HG03521 (cell line): ENCODE measurements at regions not wholly inside any gene's neighbourhood (a gene's known extent, or its start where the extent isn't known, plus 50 kb on each side); places are given as distances from the start of the nearest gene placed in this dataset.
"Not testable (repeated sequence)": the region's sequence is repeated elsewhere in the genome, so short reads cannot be mapped to it uniquely, and the experiment has no call there.

Experiments
- ATAC-seq: cut with Tn5 transposase; IDR thresholded peaks from one replicate; pipeline ENCODE4 v1.9.1; 2021; ENCODE audit warnings: mild to moderate bottlenecking, moderate library complexity; ENCODE audit not compliant: unreplicated experiment

- ATAC-seq = no peak
Observed at GRCh38 chr6:152811785-152812184, 61.2 kb downstream of the VIP start.

- no peak for ATAC-seq
Observed at GRCh38 chr6:152815230-152815872, 64.8 kb downstream of the VIP start.

- no peak for ATAC-seq
Observed at GRCh38 chr6:152816055-152816454, 65.5 kb downstream of the VIP start.

- ATAC-seq = no peak
Observed at GRCh38 chr6:152821525-152821924, 70.9 kb downstream of the VIP start.

- no peak for ATAC-seq
Observed at GRCh38 chr6:152824666-152825065, 74.1 kb downstream of the VIP start.

GRCh38 chr6:152828431-152828830, 77.8 kb downstream of the VIP start:
- ATAC-seq = no peak

- not testable (repeated sequence) for ATAC-seq
Observed at GRCh38 chr6:152834366-152834765, 83.8 kb downstream of the VIP start.

- no peak for ATAC-seq
Observed at GRCh38 chr6:152836523-152836922, 85.9 kb downstream of the VIP start.

- no peak for ATAC-seq
Observed at GRCh38 chr6:152845421-152845820, 94.8 kb downstream of the VIP start.

- ATAC-seq = no peak
Observed at GRCh38 chr6:152846825-152847224, 96.2 kb downstream of the VIP start.

- no peak for ATAC-seq
Observed at GRCh38 chr6:152848919-152849318, 98.3 kb downstream of the VIP start.

GRCh38 chr6:152854086-152854795, 103.6 kb downstream of the VIP start:
- no peak for ATAC-seq

GRCh38 chr6:152858141-152858540, 107.5 kb downstream of the VIP start:
- no peak for ATAC-seq

GRCh38 chr6:152859225-152859624, 108.6 kb downstream of the VIP start:
- no peak for ATAC-seq

GRCh38 chr6:152863618-152864326, 113.2 kb downstream of the VIP start:
- ATAC-seq = peak; percentile 90

- no peak for ATAC-seq
Observed at GRCh38 chr6:152874267-152874666, 108.6 kb downstream of the FBXO5 start.

- no peak for ATAC-seq
Observed at GRCh38 chr6:152874846-152875568, 107.8 kb downstream of the FBXO5 start.

- no peak for ATAC-seq
Observed at GRCh38 chr6:152879681-152880080, 103.2 kb downstream of the FBXO5 start.

GRCh38 chr6:152893187-152893586, 89.7 kb downstream of the FBXO5 start:
- ATAC-seq = no peak

- ATAC-seq = no peak
Observed at GRCh38 chr6:152896923-152897322, 85.9 kb downstream of the FBXO5 start.

GRCh38 chr6:152897807-152898399, 84.9 kb downstream of the FBXO5 start:
- peak; percentile 95 for ATAC-seq
